CD1c-positive myeloid dendritic cell (primary cell): ENCODE measurements at regions not wholly inside any gene's neighbourhood (a gene's known extent, or its start where the extent isn't known, plus 50 kb on each side); places are given as distances from the start of the nearest gene placed in this dataset.
"Not testable (repeated sequence)": the region's sequence is repeated elsewhere in the genome, so short reads cannot be mapped to it uniquely, and the experiment has no call there.

Experiments
- DNase-seq: peaks from one replicate; pipeline ENCODE4 v3.0.0-alpha.2; 2016; ENCODE audit errors: extremely low spot score

DNA sequence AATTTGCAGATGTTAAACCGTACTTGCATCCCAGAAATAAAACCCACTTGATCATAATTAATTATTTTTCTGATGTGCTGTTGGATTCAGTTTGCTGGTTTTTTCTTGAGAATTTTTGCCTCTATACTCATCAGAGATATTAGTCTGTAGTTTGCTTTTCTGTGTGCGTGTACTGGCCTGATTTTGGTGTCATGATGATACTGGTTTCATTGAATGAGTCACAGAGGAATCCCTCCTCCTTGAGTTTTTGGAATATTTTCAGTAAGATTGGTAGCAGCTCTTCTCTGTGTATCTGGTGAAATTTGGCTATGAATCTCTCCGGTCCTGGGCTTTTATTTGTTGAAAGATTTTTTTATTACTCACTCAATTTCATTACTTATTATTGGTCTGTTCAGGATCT is 100.4 kb upstream of the PMCH start:
- DNase-seq = no peak

DNA sequence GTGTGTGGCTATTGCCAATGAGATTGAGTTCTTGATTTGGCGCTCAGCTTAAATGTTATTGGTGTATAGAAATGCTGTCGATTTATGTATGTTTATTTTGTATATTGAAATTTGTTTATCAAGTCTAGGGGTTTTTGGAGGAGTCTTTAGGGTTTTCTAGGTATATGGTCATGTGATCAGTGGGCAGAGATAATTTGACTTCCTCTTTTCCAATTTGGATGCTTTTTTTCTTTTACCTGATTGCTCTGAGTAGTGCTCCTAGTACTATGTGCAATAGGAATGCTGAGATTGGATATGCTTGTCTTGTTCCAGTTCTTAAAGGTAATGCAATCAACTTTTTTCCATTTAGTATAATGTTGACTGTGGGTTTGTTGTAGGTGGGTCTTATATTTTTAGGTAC is 99.8 kb upstream of the PMCH start:
- no peak for DNase-seq

GRCh38 chr12:102294568-102294967 is 96.9 kb upstream of the PMCH start:
- DNase-seq = no peak

GRCh38 chr12:102291498-102292440 is 94.1 kb upstream of the PMCH start:
- DNase-seq = not testable (repeated sequence)

DNA sequence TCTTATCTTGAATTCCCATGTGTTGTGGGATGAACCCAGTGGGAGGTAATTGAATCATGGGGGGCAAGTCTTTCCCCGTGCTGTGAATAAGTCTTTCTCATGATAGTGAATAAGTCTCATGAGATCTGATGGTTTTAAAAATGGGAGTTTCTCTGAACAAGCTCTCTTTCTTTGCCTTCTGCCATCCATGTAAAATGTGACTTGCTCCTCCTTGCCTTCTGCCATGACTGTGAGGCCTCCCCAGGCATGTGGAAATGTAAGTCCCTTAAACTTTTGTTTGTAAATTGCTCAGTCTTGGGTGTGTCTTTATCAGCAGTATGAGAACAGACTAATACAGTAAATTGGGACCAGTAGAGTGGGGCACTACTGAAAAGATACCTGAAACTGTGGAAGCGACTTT is 92.1 kb upstream of the PMCH start:
- DNase-seq = not testable (repeated sequence)

- no peak for DNase-seq
These were observed 83.6 kb upstream of the PMCH start for GRCh38 chr12:102281231-102281630.

- not testable (repeated sequence) for DNase-seq
These were observed 58.1 kb upstream of the PMCH start for GRCh38 chr12:102255687-102256086.

- DNase-seq = not testable (repeated sequence)
These were observed 53.4 kb upstream of the PMCH start for GRCh38 chr12:102251005-102251404.

DNA sequence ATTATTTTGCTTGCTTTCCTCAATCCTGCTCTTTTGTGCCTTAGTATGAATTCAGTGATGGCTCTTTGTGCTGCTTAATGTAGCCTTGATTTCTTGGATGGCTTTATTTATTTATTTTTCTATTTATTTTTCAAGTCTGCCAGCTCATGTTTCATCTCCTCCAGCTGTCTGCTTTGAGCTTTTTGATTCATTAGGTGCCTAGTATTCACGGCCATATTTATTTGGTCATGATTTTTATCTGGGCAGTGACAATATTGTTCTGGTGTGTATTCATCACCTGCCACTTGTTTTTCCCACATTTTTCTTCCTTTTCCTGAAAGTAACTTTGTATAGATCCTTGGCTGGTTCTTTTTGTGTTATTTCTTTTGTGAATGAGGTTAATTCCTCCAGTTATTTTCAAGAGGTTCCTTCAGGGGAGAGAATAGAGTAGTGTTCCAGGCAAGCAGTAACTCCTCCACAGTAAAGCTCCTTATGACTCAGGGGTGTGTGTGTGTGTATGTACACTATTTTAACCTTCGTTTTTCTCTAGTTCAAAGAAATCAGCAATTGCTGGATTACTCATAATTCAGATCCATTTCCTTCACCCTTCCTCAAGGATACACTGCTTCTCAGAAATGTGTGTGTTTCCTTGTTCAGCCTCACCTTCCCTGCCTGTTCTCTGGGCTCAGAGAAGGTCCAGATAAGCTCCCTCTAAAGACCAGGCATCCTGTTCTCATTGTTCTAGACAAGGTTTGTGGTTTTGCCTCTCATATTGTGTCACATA is 51.6 kb upstream of the PMCH start:
- no peak for DNase-seq
